ENCODE measurements at regions not wholly inside any gene's neighbourhood (a gene's known extent, or its start where the extent isn't known, plus 50 kb on each side); places are given as distances from the start of the nearest gene placed in this dataset.

GRCh38 chrX:16042980-16043379 is 80.4 kb upstream of the GRPR start:
- Histone ChIP-seq H3K9me3 (ENCODE audit: control insufficient read depth, insufficient read depth, low read length) (no peaks in the 10 kb centered on the region), H3K27me3 (ENCODE audit: control insufficient read depth, insufficient read depth, low read length) (no peaks in the 10 kb centered on the region), H3K27ac (ENCODE audit: low read depth, low read length) (no peak overlapping the region), H3K4me3 (ENCODE audit: low read depth, low read length) (no peak overlapping the region)
- ChIA-PET POLR2A (no interaction called here), CTCF (no interaction called here)
- no peak for DNase-seq (ENCODE audit: low read depth, low spot score)
- no peak for TF ChIP-seq CTCF (IDR thresholded peaks at IDR 0.05; ENCODE audit: low read depth, low read length)

GRCh38 chrX:16039834-16040233 is 83.5 kb upstream of the GRPR start:
- TF ChIP-seq CTCF (IDR thresholded peaks at IDR 0.05; ENCODE audit: low read depth, low read length), result no peak
- no peaks in the 10 kb centered on the region for H3K9me3 ChIP-seq (ENCODE audit: control insufficient read depth, insufficient read depth, low read length)
- no peaks in the 10 kb centered on the region for H3K27me3 ChIP-seq (ENCODE audit: control insufficient read depth, insufficient read depth, low read length)
- ChIA-PET CTCF (no interaction called here), POLR2A (no interaction called here)
- H3K27ac ChIP-seq (ENCODE audit: low read depth, low read length), result no peak overlapping the region
- no peak for DNase-seq (ENCODE audit: low read depth, low spot score)
- H3K4me3 ChIP-seq (ENCODE audit: low read depth, low read length), result no peak overlapping the region

- CTCF ChIA-PET, result no interaction called here
- no peak for TF ChIP-seq CTCF (IDR thresholded peaks at IDR 0.05; ENCODE audit: low read depth, low read length)
- Histone ChIP-seq H3K27me3 (ENCODE audit: control insufficient read depth, insufficient read depth, low read length) (no peaks in the 10 kb centered on the region), H3K9me3 (ENCODE audit: control insufficient read depth, insufficient read depth, low read length) (no peaks in the 10 kb centered on the region), H3K4me3 (ENCODE audit: low read depth, low read length) (no peak overlapping the region), H3K27ac (ENCODE audit: low read depth, low read length) (no peak overlapping the region)
- no peak for DNase-seq (ENCODE audit: low read depth, low spot score)
- POLR2A ChIA-PET, result no interaction called here
Measured at GRCh38 chrX:16039363-16039762, 84.0 kb upstream of the GRPR start.

GRCh38 chrX:16033331-16033730 is 90.0 kb upstream of the GRPR start:
- Histone ChIP-seq H3K9me3 (ENCODE audit: control insufficient read depth, insufficient read depth, low read length) (no peaks in the 10 kb centered on the region), H3K27ac (ENCODE audit: low read depth, low read length) (no peak overlapping the region), H3K4me3 (ENCODE audit: low read depth, low read length) (no peak overlapping the region), H3K27me3 (ENCODE audit: control insufficient read depth, insufficient read depth, low read length) (no peaks in the 10 kb centered on the region)
- TF ChIP-seq CTCF (IDR thresholded peaks at IDR 0.05; ENCODE audit: low read depth, low read length), result no peak
- ChIA-PET POLR2A (no interaction called here), CTCF (interaction anchor here (0.6 kb wide), 1 partner anchor 109 kb away, joined by 5 read pairs; no protein-coding TSS in a partner anchor)
- DNase-seq (ENCODE audit: low read depth, low spot score), result peak; percentile 27

GRCh38 chrX:16028576-16028975 is 94.8 kb upstream of the GRPR start:
- Histone ChIP-seq H3K4me3 (ENCODE audit: low read depth, low read length) (no peak overlapping the region), H3K27me3 (ENCODE audit: control insufficient read depth, insufficient read depth, low read length) (no peaks in the 10 kb centered on the region), H3K9me3 (ENCODE audit: control insufficient read depth, insufficient read depth, low read length) (no peaks in the 10 kb centered on the region), H3K27ac (ENCODE audit: low read depth, low read length) (no peak overlapping the region)
- DNase-seq (ENCODE audit: low read depth, low spot score), result no peak
- ChIA-PET POLR2A (no interaction called here), CTCF (no interaction called here)
- TF ChIP-seq CTCF (IDR thresholded peaks at IDR 0.05; ENCODE audit: low read depth, low read length), result no peak

Data from AG04450 (cell line).